ENCODE measurements at regions not wholly inside any gene's neighbourhood (a gene's known extent, or its start where the extent isn't known, plus 50 kb on each side); places are given as distances from the start of the nearest gene placed in this dataset.
"Not testable (repeated sequence)": the region's sequence is repeated elsewhere in the genome, so short reads cannot be mapped to it uniquely, and the experiment has no call there.

DNA sequence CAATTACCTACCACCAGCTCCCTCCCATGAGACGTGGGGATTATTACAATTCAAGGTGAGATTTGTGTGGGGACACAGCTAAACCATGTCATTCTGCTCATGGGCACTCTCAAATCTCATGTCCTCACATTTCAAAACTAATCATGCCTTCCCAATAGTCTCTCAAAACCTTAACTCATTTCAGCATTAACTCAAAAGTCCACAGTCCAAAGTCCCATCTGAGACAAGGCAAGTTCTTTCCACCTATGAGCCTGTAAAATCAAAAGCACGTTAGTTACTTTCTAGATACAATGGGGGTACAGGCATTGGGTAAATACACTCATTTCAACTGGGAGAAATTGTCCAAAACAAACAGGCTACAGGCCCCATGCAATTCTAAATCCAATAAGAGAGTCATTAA is 112.8 kb upstream of the OLFM3 start:
- TF ChIP-seq, protein P1, sequence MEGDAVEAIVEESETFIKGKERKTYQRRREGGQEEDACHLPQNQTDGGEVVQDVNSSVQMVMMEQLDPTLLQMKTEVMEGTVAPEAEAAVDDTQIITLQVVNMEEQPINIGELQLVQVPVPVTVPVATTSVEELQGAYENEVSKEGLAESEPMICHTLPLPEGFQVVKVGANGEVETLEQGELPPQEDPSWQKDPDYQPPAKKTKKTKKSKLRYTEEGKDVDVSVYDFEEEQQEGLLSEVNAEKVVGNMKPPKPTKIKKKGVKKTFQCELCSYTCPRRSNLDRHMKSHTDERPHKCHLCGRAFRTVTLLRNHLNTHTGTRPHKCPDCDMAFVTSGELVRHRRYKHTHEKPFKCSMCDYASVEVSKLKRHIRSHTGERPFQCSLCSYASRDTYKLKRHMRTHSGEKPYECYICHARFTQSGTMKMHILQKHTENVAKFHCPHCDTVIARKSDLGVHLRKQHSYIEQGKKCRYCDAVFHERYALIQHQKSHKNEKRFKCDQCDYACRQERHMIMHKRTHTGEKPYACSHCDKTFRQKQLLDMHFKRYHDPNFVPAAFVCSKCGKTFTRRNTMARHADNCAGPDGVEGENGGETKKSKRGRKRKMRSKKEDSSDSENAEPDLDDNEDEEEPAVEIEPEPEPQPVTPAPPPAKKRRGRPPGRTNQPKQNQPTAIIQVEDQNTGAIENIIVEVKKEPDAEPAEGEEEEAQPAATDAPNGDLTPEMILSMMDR (IDR thresholded peaks at IDR 0.05) = not testable (repeated sequence)
- not testable (repeated sequence) for TF ChIP-seq SIN3A (IDR thresholded peaks at IDR 0.05; ENCODE audit: borderline replicate concordance, insufficient read depth, low read depth, low read length)

Data from Panc1 (cell line).